A549 (cell line): ENCODE measurements at regions not wholly inside any gene's neighbourhood (a gene's known extent, or its start where the extent isn't known, plus 50 kb on each side); places are given as distances from the start of the nearest gene placed in this dataset.

Experiments used
- BHLHE40 ChIP-seq: IDR thresholded peaks from 2 replicates; pipeline ENCODE4 v1.6.1; 2012; ENCODE audit warnings: low read depth, low read length, inconsistent platforms
- CHD2 ChIP-seq: fragments of 150-350 bp; IDR thresholded peaks from 2 replicates; pipeline ENCODE4 v1.6.1; 2014; ENCODE audit warnings: low read length; ENCODE audit not compliant: partially characterized antibody
- CHD4 ChIP-seq: fragments of 200-600 bp; sonication (generic); IDR thresholded peaks from 2 replicates; pipeline ENCODE4 v1.6.1; 2016; ENCODE audit warnings: antibody characterized with exemption, mild to moderate bottlenecking, borderline replicate concordance
- FOSL2 ChIP-seq, 2 experiments: fragments of 450-650 bp in 1 of 2; fragments of >200 bp in 1 of 2; sonication (Bioruptor Twin) in 1 of 2; formaldehyde crosslinking; IDR thresholded peaks; 2 replicates each; pipeline versions ENCODE4 v1.5.0 to v1.6.1; 2016 to 2020; ENCODE audit warnings: mild to moderate bottlenecking in 1 of 2, moderate library complexity in 1 of 2
- MAFK ChIP-seq: fragments of 450-650 bp; IDR thresholded peaks from 2 replicates; pipeline ENCODE4 v1.6.1; 2014; ENCODE audit not compliant: partially characterized antibody
- MYC ChIP-seq: IDR thresholded peaks from 2 replicates; pipeline ENCODE4 v1.6.1; 2012; ENCODE audit warnings: mild to moderate bottlenecking, inconsistent platforms, low read length, improper control_type of control experiment, borderline replicate concordance
- NR3C1 ChIP-seq: fragments of >200 bp; sonication (Bioruptor Twin); formaldehyde crosslinking; IDR thresholded peaks from 3 replicates; pipeline ENCODE4 v1.6.1; 2017
- POLR2A ChIP-seq: IDR thresholded peaks from 2 replicates; pipeline ENCODE4 v1.6.1; 2012; ENCODE audit warnings: mild to moderate bottlenecking, low read length
- RAD21 ChIP-seq, 2 experiments: fragments of >200 bp in 1 of 2; sonication (Bioruptor Twin) in 1 of 2; formaldehyde crosslinking in 1 of 2; IDR thresholded peaks in 1 of 2; conservative IDR thresholded peaks in 1 of 2; 2 replicates in 1 of 2; 3 replicates in 1 of 2; pipeline ENCODE4 v1.6.1; 2012 to 2018; ENCODE audit warnings: inconsistent platforms in 1 of 2
- RFX5 ChIP-seq: fragments of 450-650 bp; IDR thresholded peaks from 2 replicates; pipeline ENCODE4 v1.7.1; 2014; ENCODE audit warnings: antibody characterized with exemption, mild to moderate bottlenecking, moderate library complexity
- TF ChIP-seq, protein P1 (sequence below): fragments of >200 bp; sonication (Bioruptor Twin); formaldehyde crosslinking; IDR thresholded peaks from 3 replicates; pipeline ENCODE4 v1.5.1; 2016
- TF ChIP-seq, protein P2 (sequence below): fragments of 450-650 bp; IDR thresholded peaks from 2 replicates; pipeline ENCODE4 v1.6.1; 2014; ENCODE audit warnings: antibody characterized with exemption
- TF ChIP-seq, protein P3 (sequence below): fragments of 200-600 bp; sonication (generic); IDR thresholded peaks from 2 replicates; pipeline ENCODE4 v1.6.1; 2016; ENCODE audit warnings: antibody characterized with exemption, mild to moderate bottlenecking, moderate library complexity
- TF ChIP-seq, protein P4 (sequence below): IDR thresholded peaks from 2 replicates; pipeline ENCODE4 v1.6.1; 2012

DNA sequence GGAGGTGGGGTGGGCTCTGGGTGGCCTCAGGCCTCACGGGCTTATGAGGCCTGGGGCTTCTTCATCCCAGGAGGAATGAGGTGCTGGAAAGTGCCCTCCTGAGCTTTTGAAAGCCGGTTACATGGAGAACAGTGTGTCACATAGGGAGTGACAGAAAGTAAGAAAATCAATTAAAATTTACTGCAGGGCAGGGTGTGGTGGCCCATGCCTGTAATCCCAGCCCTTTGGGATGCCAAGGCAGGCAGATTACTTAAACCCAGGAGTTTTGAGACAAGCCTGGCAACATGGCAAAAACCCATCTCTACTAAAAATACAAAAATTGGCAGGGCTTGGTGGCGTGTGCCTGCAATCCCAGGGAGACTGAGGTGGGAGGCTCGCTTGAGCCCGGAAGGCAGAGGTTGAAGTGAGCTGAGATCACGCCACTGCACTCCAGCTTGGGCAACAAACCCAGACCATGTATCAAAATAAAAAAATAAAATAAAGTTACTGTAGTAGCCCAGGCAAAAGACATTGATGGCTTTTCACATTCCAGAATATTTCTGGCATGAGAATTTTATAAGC is 125.8 kb upstream of the DAPK1 start:
- TF ChIP-seq, protein P1, sequence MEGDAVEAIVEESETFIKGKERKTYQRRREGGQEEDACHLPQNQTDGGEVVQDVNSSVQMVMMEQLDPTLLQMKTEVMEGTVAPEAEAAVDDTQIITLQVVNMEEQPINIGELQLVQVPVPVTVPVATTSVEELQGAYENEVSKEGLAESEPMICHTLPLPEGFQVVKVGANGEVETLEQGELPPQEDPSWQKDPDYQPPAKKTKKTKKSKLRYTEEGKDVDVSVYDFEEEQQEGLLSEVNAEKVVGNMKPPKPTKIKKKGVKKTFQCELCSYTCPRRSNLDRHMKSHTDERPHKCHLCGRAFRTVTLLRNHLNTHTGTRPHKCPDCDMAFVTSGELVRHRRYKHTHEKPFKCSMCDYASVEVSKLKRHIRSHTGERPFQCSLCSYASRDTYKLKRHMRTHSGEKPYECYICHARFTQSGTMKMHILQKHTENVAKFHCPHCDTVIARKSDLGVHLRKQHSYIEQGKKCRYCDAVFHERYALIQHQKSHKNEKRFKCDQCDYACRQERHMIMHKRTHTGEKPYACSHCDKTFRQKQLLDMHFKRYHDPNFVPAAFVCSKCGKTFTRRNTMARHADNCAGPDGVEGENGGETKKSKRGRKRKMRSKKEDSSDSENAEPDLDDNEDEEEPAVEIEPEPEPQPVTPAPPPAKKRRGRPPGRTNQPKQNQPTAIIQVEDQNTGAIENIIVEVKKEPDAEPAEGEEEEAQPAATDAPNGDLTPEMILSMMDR = no peak
- TF ChIP-seq, protein P2, sequence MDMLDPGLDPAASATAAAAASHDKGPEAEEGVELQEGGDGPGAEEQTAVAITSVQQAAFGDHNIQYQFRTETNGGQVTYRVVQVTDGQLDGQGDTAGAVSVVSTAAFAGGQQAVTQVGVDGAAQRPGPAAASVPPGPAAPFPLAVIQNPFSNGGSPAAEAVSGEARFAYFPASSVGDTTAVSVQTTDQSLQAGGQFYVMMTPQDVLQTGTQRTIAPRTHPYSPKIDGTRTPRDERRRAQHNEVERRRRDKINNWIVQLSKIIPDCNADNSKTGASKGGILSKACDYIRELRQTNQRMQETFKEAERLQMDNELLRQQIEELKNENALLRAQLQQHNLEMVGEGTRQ = no peak
- 0 out of 2 replicates have a peak, but pooled peaks have one; percentile 15 for TF ChIP-seq MYC
- no peak for TF ChIP-seq POLR2A
- TF ChIP-seq NR3C1 = no peak
- TF ChIP-seq RAD21 (conservative IDR thresholded peaks at IDR 0.05 in 1 of 2, IDR thresholded peaks at IDR 0.05 in 1 of 2) = no peak
- TF ChIP-seq FOSL2 (IDR thresholded peaks at IDR 0.05) = no peak
- no peak for TF ChIP-seq FOSL2 (CRISPR knock-in tag; IDR thresholded peaks at IDR 0.05)
- no peak for TF ChIP-seq MAFK
- TF ChIP-seq CHD2 = no peak
- TF ChIP-seq BHLHE40 = no peak
- TF ChIP-seq, protein P3, sequence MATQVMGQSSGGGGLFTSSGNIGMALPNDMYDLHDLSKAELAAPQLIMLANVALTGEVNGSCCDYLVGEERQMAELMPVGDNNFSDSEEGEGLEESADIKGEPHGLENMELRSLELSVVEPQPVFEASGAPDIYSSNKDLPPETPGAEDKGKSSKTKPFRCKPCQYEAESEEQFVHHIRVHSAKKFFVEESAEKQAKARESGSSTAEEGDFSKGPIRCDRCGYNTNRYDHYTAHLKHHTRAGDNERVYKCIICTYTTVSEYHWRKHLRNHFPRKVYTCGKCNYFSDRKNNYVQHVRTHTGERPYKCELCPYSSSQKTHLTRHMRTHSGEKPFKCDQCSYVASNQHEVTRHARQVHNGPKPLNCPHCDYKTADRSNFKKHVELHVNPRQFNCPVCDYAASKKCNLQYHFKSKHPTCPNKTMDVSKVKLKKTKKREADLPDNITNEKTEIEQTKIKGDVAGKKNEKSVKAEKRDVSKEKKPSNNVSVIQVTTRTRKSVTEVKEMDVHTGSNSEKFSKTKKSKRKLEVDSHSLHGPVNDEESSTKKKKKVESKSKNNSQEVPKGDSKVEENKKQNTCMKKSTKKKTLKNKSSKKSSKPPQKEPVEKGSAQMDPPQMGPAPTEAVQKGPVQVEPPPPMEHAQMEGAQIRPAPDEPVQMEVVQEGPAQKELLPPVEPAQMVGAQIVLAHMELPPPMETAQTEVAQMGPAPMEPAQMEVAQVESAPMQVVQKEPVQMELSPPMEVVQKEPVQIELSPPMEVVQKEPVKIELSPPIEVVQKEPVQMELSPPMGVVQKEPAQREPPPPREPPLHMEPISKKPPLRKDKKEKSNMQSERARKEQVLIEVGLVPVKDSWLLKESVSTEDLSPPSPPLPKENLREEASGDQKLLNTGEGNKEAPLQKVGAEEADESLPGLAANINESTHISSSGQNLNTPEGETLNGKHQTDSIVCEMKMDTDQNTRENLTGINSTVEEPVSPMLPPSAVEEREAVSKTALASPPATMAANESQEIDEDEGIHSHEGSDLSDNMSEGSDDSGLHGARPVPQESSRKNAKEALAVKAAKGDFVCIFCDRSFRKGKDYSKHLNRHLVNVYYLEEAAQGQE = no peak
- no peak for TF ChIP-seq RFX5
- TF ChIP-seq CHD4 = no peak
- TF ChIP-seq, protein P4, sequence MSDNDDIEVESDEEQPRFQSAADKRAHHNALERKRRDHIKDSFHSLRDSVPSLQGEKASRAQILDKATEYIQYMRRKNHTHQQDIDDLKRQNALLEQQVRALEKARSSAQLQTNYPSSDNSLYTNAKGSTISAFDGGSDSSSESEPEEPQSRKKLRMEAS = no peak
